BJ (cell line): ENCODE measurements at regions not wholly inside any gene's neighbourhood (a gene's known extent, or its start where the extent isn't known, plus 50 kb on each side); places are given as distances from the start of the nearest gene placed in this dataset.

Source experiments
- CTCF ChIA-PET: fragments of 350-600 bp; formaldehyde crosslinking; extraction: SDS; loops from one replicate; lab custom pipeline; 2021; ENCODE audit warnings: antibody characterized with exemption, inconsistent platforms; lab: Yijun Ruan, JAX
- POLR2A ChIA-PET: fragments of 300-600 bp; sonication (Branson Sonifier 250); formaldehyde crosslinking; extraction: SDS; loops from one replicate; lab custom pipeline; 2021; ENCODE audit warnings: antibody characterized with exemption; lab: Charles Lee
- DNase-seq: peaks from one replicate; pipeline ENCODE4 v3.0.0-alpha.2; 2011; ENCODE audit warnings: low read depth
- H3K27me3 ChIP-seq: 2 replicates; pipeline ENCODE4 v1.6.0; 2011; ENCODE audit warnings: low read length; ENCODE audit not compliant: control insufficient read depth, insufficient read depth
- H3K36me3 ChIP-seq: 2 replicates; pipeline ENCODE4 v1.5.1; 2011; ENCODE audit warnings: low read length; ENCODE audit not compliant: control insufficient read depth, insufficient read depth
- H3K4me3 ChIP-seq: 2 replicates; pipeline ENCODE4 v1.5.1; 2011; ENCODE audit warnings: low read depth, mild to moderate bottlenecking, control low read depth, low read length
- TF ChIP-seq, protein P1 (sequence below): IDR thresholded peaks from 2 replicates; pipeline ENCODE4 v1.5.1; 2011; ENCODE audit warnings: low read depth, mild to moderate bottlenecking, control low read depth, inconsistent platforms, low read length, moderate library complexity; ENCODE audit not compliant: insufficient read depth

DNA sequence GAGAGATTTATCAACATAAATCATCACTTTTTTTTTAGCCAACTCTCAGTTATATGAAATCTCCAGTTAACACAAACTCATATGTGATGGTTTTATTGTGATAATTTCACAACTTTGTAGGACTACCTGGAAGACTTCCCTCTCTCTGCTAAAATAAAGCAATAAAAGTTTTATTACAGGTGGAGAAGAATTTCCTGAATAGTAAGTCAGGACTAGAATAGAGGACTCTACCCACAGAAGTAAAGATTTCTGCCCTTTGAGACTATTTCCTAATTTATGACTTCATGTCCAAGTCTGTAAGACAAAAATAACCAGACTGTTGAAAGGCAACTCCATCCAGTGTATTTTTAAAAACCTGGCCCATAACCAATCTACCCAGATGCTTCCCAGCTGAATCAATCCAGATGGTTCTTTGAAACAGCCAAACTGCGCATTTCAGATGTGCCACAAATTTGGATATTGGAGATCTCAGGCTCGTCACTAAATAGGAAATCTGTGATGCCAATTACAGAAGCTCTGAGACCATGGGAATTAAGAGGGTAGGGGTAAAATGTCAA lies 234.0 kb upstream of the NMUR2 start:
- DNase-seq, result no peak
- Histone ChIP-seq H3K36me3 (no peaks in the 10 kb centered on the region), H3K27me3 (no peaks in the 10 kb centered on the region), H3K4me3 (no peak overlapping the region)
- CTCF ChIA-PET, result no interaction called here
- TF ChIP-seq, protein P1, sequence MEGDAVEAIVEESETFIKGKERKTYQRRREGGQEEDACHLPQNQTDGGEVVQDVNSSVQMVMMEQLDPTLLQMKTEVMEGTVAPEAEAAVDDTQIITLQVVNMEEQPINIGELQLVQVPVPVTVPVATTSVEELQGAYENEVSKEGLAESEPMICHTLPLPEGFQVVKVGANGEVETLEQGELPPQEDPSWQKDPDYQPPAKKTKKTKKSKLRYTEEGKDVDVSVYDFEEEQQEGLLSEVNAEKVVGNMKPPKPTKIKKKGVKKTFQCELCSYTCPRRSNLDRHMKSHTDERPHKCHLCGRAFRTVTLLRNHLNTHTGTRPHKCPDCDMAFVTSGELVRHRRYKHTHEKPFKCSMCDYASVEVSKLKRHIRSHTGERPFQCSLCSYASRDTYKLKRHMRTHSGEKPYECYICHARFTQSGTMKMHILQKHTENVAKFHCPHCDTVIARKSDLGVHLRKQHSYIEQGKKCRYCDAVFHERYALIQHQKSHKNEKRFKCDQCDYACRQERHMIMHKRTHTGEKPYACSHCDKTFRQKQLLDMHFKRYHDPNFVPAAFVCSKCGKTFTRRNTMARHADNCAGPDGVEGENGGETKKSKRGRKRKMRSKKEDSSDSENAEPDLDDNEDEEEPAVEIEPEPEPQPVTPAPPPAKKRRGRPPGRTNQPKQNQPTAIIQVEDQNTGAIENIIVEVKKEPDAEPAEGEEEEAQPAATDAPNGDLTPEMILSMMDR, result no peak
- POLR2A ChIA-PET, result no interaction called here

DNA sequence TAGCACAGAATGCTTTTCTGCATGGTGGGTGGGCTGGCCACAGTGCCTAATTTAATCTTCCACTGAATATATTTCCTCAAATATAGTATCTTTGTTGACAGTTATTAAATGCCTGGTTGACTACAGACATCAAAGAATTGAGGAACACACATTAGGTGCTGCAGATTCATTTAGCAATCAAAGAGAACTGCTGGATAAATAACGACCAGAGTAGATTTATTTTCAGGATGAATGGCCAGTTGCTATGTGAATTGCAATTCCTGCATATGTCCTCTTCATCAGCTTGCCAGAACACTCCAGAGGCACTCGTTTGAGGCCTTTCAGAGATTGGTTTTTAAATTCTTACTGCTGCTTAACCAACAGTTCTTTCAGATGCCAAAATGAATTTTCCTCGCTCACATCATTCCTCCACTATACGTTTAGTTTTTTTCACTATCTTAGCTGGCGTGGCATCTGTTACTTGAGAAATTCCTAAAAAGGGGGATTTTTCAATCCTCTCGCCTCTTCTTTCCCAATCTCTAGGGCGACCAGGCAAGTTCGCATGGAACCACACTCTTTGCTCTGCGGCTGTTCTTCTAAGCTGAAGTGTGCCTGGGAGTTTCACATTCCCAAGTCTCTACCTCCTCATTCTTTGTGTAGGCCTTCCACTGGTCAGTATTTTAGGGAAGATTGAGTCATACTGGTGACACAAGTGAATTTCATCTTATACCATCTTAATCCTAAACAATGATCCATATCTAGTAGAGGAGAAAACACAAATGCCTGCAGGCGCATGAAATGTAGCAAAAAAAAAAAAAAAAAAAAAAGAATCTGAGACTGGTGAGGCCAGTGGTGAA lies 237.1 kb upstream of the NMUR2 start:
- Histone ChIP-seq H3K4me3 (no peak overlapping the region), H3K36me3 (no peaks in the 10 kb centered on the region), H3K27me3 (no peaks in the 10 kb centered on the region)
- CTCF ChIA-PET, result no interaction called here
- no peak for DNase-seq
- TF ChIP-seq, protein P1, result no peak
- POLR2A ChIA-PET, result no interaction called here

DNA sequence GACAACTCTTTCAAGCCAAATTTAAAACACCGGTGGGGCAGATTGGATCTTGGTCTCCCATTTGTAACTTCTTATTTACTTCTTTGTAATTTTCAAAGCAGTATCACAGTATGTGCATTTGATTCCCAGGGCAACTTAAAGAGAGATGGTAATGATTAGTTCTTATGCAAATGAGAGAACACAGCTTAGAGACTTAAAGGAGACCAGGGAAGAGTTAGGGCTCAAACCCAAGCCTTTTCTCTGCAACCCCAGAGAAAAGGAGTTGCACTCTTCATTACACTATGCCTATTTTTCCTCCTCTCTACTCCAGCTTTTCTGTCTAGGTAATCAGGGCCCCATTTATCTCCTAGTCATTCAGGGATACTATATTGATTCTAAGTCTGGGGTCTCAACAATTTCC lies 237.8 kb upstream of the NMUR2 start:
- Histone ChIP-seq H3K27me3 (no peaks in the 10 kb centered on the region), H3K36me3 (no peaks in the 10 kb centered on the region), H3K4me3 (no peak overlapping the region)
- TF ChIP-seq, protein P1, result no peak
- CTCF ChIA-PET, result interaction anchor here (0.8 kb wide), 1 partner anchor 21 kb away, joined by 3 read pairs; no protein-coding TSS in a partner anchor
- no peak for DNase-seq
- POLR2A ChIA-PET, result no interaction called here

DNA sequence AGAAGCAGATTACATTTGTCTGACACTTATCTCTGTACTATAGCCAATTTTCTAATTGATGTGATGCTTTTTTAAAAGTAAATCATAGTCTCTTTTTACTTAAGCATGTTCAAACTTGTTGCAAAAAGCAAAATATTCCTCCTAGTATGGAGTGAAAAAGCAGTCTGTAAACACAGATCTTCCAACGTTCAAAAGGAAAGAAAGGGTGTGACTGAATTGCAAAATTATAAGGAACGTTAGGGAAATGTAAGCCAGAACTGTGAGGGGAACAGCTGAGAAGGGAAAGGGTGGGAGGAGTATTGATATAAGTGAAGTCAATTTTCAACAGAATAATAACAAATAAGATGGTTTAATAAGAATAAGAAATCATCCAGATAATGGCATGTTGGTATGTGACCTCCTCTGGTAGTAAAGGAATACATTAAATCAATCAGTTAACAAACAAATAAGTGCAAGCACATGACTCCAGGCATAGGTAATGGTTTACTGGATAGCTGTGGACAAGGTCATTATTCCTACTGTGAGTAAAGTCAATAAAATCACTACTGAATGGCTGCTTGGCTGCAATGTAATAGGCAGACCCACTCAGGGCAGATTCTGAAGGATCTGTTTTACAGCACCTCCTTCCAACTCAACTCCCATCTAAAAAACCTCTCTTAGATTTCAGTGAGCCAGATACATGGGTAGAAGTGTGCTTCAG lies 239.1 kb upstream of the NMUR2 start:
- Histone ChIP-seq H3K4me3 (no peak overlapping the region), H3K27me3 (no peaks in the 10 kb centered on the region), H3K36me3 (no peaks in the 10 kb centered on the region)
- TF ChIP-seq, protein P1, result no peak
- POLR2A ChIA-PET, result no interaction called here
- no peak for DNase-seq
- CTCF ChIA-PET, result no interaction called here

DNA sequence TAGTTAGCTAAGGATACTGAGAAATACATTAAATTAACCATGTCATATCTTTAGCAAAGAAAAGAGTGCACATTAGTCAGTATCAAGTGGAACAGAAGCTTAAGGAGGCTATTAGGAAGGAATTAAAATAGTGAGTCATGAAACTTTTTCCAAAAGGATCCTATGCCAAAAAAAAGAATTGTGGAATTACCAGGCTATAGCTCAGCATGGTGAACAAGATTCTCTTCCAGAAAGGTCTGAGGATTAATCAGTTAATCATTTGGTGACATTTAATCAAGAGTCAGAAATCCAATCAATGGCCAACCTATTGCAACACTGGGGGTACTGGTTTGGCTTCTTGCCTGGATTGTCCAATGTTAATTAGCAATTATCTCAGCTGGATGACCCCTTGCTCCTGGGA lies 244.5 kb upstream of the NMUR2 start:
- Histone ChIP-seq H3K4me3 (no peak overlapping the region), H3K36me3 (no peaks in the 10 kb centered on the region), H3K27me3 (no peaks in the 10 kb centered on the region)
- TF ChIP-seq, protein P1, result no peak
- CTCF ChIA-PET, result interaction anchor here (1.3 kb wide), 1 partner anchor 9 kb away, joined by 4 read pairs; no protein-coding TSS in a partner anchor
- DNase-seq, result no peak
- POLR2A ChIA-PET, result no interaction called here
